ENCODE measurements at regions not wholly inside any gene's neighbourhood (a gene's known extent, or its start where the extent isn't known, plus 50 kb on each side); places are given as distances from the start of the nearest gene placed in this dataset.

DNA sequence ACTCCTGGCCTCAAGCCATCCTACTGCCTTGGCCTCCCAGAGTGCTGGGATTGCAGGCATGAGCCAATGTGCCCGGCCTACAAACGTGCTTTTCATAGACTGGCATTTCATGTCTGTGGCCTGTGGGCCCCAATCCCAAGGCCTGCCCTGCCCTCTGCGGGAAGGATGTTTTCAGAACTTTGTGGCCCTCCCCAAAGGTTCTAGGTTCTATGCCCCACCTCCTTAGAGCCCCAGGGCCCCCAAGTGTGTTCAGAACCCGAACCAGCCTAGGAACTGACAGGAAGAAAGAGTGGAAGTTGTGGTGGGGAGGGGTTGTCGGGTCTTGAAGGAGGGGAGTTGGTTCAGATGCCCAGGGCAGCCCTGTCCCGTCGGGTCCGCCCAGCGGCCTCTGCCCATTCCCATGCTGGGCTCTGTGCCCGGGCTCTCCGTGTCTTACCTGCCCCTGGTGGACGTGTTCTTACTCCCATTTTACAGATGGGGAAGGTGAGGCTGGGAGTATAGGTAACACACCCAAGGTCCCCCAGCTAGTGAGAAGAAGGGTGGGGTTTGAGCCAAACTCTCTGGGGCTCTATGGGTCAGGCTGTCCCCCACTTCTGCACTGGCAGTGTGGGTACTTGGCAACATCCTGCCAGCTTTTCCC lies 175.8 kb upstream of the IER5L start:
- H3K4me1 ChIP-seq (ENCODE audit: control insufficient read depth in 1 of 2, insufficient read depth in 2 of 2, low read length in 2 of 2) = peaks cover 14 to 44% of the 10 kb centered on the region in 2 experiments; a peak in 3 of 4 replicates
- no peaks in the 10 kb centered on the region for H3K79me2 ChIP-seq (ENCODE audit: insufficient read depth, low read length)
- POLR2A ChIA-PET = no interaction called here
- ATAC-seq (no peak), DNase-seq (ENCODE audit: low read depth, low spot score) (no peak)
- intact Hi-C loops (cut with micrococcal nuclease) = no loop called here
- H3K9me3 ChIP-seq (ENCODE audit: control insufficient read depth in 1 of 2, insufficient read depth in 1 of 2, low read depth in 1 of 2, low read length in 2 of 2) = no peaks in the 10 kb centered on the region
- no peaks in the 10 kb centered on the region for H3K27me3 ChIP-seq (ENCODE audit: insufficient read depth, low read length)
- no TSS peak for BruUV-seq (replicated peaks)
- no peak overlapping the region for H3K9ac ChIP-seq (ENCODE audit: low read length)
- H3K27ac ChIP-seq (ENCODE audit: low read depth, low read length) = no peak overlapping the region; the same call in 1 of the 2 replicates
- H2AFZ ChIP-seq (ENCODE audit: low read depth, low read length, poor library complexity, severe bottlenecking) = no peak overlapping the region
- RAD21 ChIA-PET (ENCODE audit: low non-redundant PET in 1 of 2, low total read pairs in 2 of 2, uncharacterized antibody in 2 of 2, unreplicated experiment in 2 of 2) = no interaction called here
- no peak for TF ChIP-seq JUND (IDR thresholded peaks at IDR 0.05)
- no peak for TF ChIP-seq SP1 (IDR thresholded peaks at IDR 0.05; ENCODE audit: low read depth)
- no peak for TF ChIP-seq SRF (IDR thresholded peaks at IDR 0.05; ENCODE audit: low read depth)
- no peak for TF ChIP-seq CEBPB (IDR thresholded peaks at IDR 0.05; ENCODE audit: low read depth)
- TF ChIP-seq SIN3A (IDR thresholded peaks at IDR 0.05; ENCODE audit: low read depth) = no peak
- no peaks in the 10 kb centered on the region for H4K20me1 ChIP-seq (ENCODE audit: insufficient read depth)
- CTCF ChIA-PET = no interaction called here
- no peak overlapping the region for H3K4me3 ChIP-seq (replicated peaks in 1 of 2; ENCODE audit: low read depth in 1 of 2, low read length in 2 of 2)
- no peaks in the 10 kb centered on the region for H3K9me2 ChIP-seq (ENCODE audit: insufficient read depth)
- H3K4me2 ChIP-seq (ENCODE audit: low read length) = no peak overlapping the region
- H3K36me3 ChIP-seq (ENCODE audit: control insufficient read depth in 1 of 2, insufficient read depth in 2 of 2, low read length in 2 of 2) = no peaks in the 10 kb centered on the region

GRCh38 chr9:129352146-129352865 lies 174.2 kb upstream of the IER5L start:
- Histone ChIP-seq H3K4me1 (ENCODE audit: control insufficient read depth in 1 of 2, insufficient read depth in 2 of 2, low read length in 2 of 2) (peaks cover 14 to 46% of the 10 kb centered on the region in 2 experiments; a peak in 3 of 4 replicates), H3K36me3 (ENCODE audit: control insufficient read depth in 1 of 2, insufficient read depth in 2 of 2, low read length in 2 of 2) (no peaks in the 10 kb centered on the region), H3K9me3 (ENCODE audit: control insufficient read depth in 1 of 2, insufficient read depth in 1 of 2, low read depth in 1 of 2, low read length in 2 of 2) (no peaks in the 10 kb centered on the region), H3K9me2 (ENCODE audit: insufficient read depth) (no peaks in the 10 kb centered on the region), H4K20me1 (ENCODE audit: insufficient read depth) (no peaks in the 10 kb centered on the region), H3K27me3 (ENCODE audit: insufficient read depth, low read length) (no peaks in the 10 kb centered on the region), H3K79me2 (ENCODE audit: insufficient read depth, low read length) (no peaks in the 10 kb centered on the region), H3K4me3 (replicated peaks in 1 of 2; ENCODE audit: low read depth in 1 of 2, low read length in 2 of 2) (no peak overlapping the region), H3K27ac (ENCODE audit: low read depth, low read length) (peak overlapping the region; percentile 33; the same call in 1 of the 2 replicates), H2AFZ (ENCODE audit: low read depth, low read length, poor library complexity, severe bottlenecking) (no peak overlapping the region), H3K4me2 (ENCODE audit: low read length) (no peak overlapping the region), H3K9ac (ENCODE audit: low read length) (no peak overlapping the region)
- no peak for DNase-seq (ENCODE audit: low read depth, low spot score)
- ChIA-PET POLR2A (interaction anchor here (0.9 kb wide), 1 partner anchor 30 kb away, joined by 3 read pairs; no protein-coding TSS in a partner anchor), RAD21 (ENCODE audit: low non-redundant PET in 1 of 2, low total read pairs in 2 of 2, uncharacterized antibody in 2 of 2, unreplicated experiment in 2 of 2) (interaction anchor here in 1 of 2 experiments (1.2 kb wide), 1 partner anchor 107 kb away, joined by 3 read pairs; no protein-coding TSS in a partner anchor), CTCF (no interaction called here)
- intact Hi-C loops (cut with micrococcal nuclease) = no loop called here
- no peak for TF ChIP-seq ZNF274 (IDR thresholded peaks at IDR 0.05; ENCODE audit: low read depth, low read length)
- ATAC-seq = no peak
- BruUV-seq (replicated peaks) = no TSS peak
